ENCODE measurements at regions not wholly inside any gene's neighbourhood (a gene's known extent, or its start where the extent isn't known, plus 50 kb on each side); places are given as distances from the start of the nearest gene placed in this dataset.

GRCh38 chr1:82246050-82246449 lies 445.3 kb downstream of the ADGRL2 start:
- H3K36me3 ChIP-seq: no peaks in the 10 kb centered on the region
- WGBS, 2 donors: 56 to 57% methylated on average over 3 of the region's 3 CpGs
- TF ChIP-seq EP300 (IDR thresholded peaks at IDR 0.05) (no peak), CTCF (IDR thresholded peaks at IDR 0.05) (no peak), POLR2A (IDR thresholded peaks at IDR 0.05) (no peak), POLR2AphosphoS5 (IDR thresholded peaks at IDR 0.05) (no peak)
- H3K4me3 ChIP-seq: no peak overlapping the region
- no peaks in the 10 kb centered on the region for H3K27me3 ChIP-seq
- DNase-seq (no peak), ATAC-seq (ENCODE audit: low FRiP score in 2 of 2) (no peak)
- H3K27ac ChIP-seq: no peak overlapping the region
- no peaks in the 10 kb centered on the region for H3K4me1 ChIP-seq
- H3K9me3 ChIP-seq: no peaks in the 10 kb centered on the region

- TF ChIP-seq POLR2AphosphoS5 (IDR thresholded peaks at IDR 0.05): no peak
- no peak for TF ChIP-seq POLR2A (IDR thresholded peaks at IDR 0.05)
- TF ChIP-seq CTCF (IDR thresholded peaks at IDR 0.05): no peak
- TF ChIP-seq EP300 (IDR thresholded peaks at IDR 0.05): no peak
- Histone ChIP-seq H3K27me3 (no peaks in the 10 kb centered on the region), H3K4me3 (no peak overlapping the region), H3K36me3 (no peaks in the 10 kb centered on the region), H3K27ac (no peak overlapping the region), H3K4me1 (no peaks in the 10 kb centered on the region), H3K9me3 (no peaks in the 10 kb centered on the region)
- 93 to 95% methylated on average over 7 of the region's 7 CpGs for WGBS, 2 donors
- DNase-seq: no peak
- no peak for ATAC-seq (ENCODE audit: low FRiP score in 2 of 2)
Measured at GRCh38 chr1:82245345-82246014, 444.7 kb downstream of the ADGRL2 start.

GRCh38 chr1:82240571-82240970 lies 439.8 kb downstream of the ADGRL2 start:
- no peaks in the 10 kb centered on the region for H3K27me3 ChIP-seq
- DNase-seq (no peak), ATAC-seq (ENCODE audit: low FRiP score in 2 of 2) (no peak)
- H3K4me1 ChIP-seq: no peaks in the 10 kb centered on the region
- no peaks in the 10 kb centered on the region for H3K9me3 ChIP-seq
- 60 to 67% methylated on average over 3 of the region's 3 CpGs for WGBS, 2 donors
- H3K36me3 ChIP-seq: no peaks in the 10 kb centered on the region
- H3K27ac ChIP-seq: no peak overlapping the region
- H3K4me3 ChIP-seq: no peak overlapping the region
- TF ChIP-seq POLR2AphosphoS5 (IDR thresholded peaks at IDR 0.05) (no peak), EP300 (IDR thresholded peaks at IDR 0.05) (no peak), CTCF (IDR thresholded peaks at IDR 0.05) (no peak), POLR2A (IDR thresholded peaks at IDR 0.05) (no peak)

- peaks cover 6 to 17% (median 10%) of the 10 kb centered on the region in 4 donors for H3K4me1 ChIP-seq
- no peak overlapping the region for H3K4me3 ChIP-seq
- WGBS, 2 donors: 81 to 85% methylated on average over 4 of the region's 4 CpGs
- DNase-seq (no peak), ATAC-seq (ENCODE audit: low FRiP score in 2 of 2) (no peak)
- TF ChIP-seq POLR2A (IDR thresholded peaks at IDR 0.05): no peak
- TF ChIP-seq EP300 (IDR thresholded peaks at IDR 0.05): no peak
- TF ChIP-seq POLR2AphosphoS5 (IDR thresholded peaks at IDR 0.05): no peak
- no peak for TF ChIP-seq CTCF (IDR thresholded peaks at IDR 0.05)
- H3K27me3 ChIP-seq: no peaks in the 10 kb centered on the region
- no peak overlapping the region for H3K27ac ChIP-seq
- H3K36me3 ChIP-seq: no peaks in the 10 kb centered on the region
- H3K9me3 ChIP-seq: no peaks in the 10 kb centered on the region
Measured at GRCh38 chr1:82230667-82231066, 429.9 kb downstream of the ADGRL2 start.

Measured in upper lobe of left lung (tissue), 6 donors.